GM18861 (cell line): ENCODE measurements at regions not wholly inside any gene's neighbourhood (a gene's known extent, or its start where the extent isn't known, plus 50 kb on each side); places are given as distances from the start of the nearest gene placed in this dataset.

ENCODE experiments used
- ATAC-seq: cut with Tn5 transposase; IDR thresholded peaks from one replicate; pipeline ENCODE4 v1.9.1; 2021; ENCODE audit not compliant: unreplicated experiment

- ATAC-seq: no peak
These were observed 107.1 kb upstream of the ARID2 start for GRCh38 chr12:45622210-45622937.

DNA sequence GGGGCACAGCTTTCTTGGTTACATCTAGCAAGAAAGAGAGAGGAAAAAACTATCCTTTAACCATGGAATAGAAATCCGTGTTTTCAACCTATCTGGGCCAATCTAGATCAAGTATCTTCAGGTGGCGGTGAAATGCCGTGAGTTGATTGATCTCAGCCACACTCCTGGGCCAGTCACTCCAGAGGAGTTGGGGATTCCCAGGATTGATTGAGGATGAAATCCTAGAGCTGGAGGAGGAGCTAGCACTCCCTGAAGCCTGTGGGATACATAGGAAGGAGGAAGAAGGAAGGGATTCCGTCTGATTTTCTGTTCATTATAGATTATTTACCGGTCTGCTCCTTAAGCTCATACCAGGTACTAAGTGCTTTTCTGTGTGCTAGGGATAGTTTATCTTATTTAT, 106.3 kb upstream of the ARID2 start:
- ATAC-seq: no peak

DNA sequence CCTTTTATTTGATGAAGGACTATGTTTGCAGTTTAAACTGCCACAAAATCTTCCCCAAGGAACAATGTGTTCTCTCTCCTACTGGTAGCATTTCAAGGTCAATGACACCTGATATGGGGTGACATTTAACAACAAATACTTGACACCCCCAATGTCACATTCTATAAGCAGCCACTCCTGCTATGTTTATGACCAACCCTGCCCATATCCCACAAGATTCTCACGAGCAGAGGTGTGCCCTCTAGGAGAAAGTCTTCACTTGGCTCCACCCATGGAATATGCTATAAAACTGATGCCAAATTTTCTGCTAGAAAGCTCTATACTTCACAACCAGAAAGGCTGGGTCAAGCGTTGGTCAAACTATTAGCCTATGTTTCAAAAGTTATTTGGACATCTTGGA, 105.6 kb upstream of the ARID2 start:
- ATAC-seq: no peak

DNA sequence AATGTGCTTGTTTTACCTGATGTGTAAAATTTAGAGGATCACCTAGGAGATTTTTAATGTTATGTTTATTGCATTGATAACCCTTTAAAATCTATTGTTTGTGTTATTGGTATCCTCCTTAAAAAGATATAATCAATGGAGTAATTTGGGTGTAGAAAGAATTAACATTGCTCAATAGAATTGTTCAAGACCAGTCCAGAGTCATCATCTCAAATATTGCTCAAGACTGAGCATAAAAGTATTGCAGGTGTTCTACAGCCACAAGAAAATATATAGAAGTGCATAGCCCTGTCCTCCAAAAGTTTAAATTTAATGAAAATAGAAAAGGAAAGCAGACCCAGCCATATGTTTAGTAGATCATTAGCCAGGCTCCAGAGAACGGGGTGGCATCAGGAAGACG, 102.5 kb upstream of the ARID2 start:
- no peak for ATAC-seq

DNA sequence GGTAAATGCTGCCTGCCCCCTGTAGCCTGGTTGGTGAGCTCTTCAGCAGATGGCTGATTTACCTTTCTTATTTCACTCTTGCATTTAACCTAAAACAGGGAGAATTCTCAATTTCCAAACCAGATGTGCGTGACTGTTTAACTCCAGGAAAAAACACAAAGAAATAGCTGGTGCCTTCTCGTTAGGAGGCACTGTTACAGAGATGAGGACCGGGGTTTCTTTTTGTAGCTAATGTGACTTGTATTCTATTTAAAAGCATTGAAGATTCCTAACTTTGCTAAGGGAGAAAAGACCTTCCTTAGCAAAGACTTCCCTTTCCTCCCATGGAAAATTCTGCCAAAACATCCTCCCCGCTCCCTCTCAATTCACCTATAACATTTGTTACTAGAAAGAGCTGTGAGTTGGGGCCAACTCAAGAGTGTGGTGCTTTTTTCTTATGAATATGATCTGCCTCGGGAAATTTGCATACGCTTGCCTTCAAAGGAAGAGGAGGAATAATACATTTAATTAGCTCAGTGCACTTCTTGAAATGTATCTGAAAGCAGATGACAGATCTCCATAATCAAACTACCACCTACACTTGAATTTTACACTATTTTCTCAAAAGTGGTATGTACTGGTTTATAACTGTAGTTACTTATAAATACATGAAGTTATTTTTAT, 102.0 kb upstream of the ARID2 start:
- no peak for ATAC-seq

- ATAC-seq: no peak
These were observed 100.2 kb upstream of the ARID2 start for GRCh38 chr12:45629292-45629691.

- no peak for ATAC-seq
These were observed 95.8 kb upstream of the ARID2 start for GRCh38 chr12:45633733-45634132.

DNA sequence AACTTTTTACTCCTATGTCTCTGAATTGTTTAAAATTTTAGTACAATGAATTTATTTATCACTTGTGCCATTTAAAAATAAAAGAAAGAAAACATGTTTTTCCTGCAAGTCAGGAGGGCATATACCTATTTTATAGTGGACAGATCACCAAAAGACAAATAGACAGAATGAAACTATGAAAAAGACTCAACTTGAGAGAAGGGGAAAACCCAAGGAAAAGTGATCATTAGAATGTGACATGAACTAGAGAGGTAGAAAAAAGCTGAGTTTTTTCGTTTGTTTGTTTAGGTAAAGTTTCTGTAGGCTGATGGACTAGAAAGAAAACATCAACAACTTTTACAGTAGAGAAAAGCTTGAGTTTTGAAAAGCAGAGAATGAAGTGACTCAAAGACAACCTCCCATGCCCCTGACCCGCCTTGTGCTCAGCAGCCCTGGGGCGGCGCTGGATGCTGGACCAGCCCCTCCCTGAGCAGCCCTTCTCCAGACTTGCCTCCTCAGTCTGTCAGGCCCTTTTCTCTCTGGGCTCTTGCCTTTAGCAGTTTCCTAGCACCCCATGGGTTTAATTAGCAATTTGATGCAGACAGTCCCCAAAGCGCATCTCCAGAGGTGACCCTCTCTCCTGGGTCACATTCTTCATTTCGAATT, 95.1 kb upstream of the ARID2 start:
- no peak for ATAC-seq

DNA sequence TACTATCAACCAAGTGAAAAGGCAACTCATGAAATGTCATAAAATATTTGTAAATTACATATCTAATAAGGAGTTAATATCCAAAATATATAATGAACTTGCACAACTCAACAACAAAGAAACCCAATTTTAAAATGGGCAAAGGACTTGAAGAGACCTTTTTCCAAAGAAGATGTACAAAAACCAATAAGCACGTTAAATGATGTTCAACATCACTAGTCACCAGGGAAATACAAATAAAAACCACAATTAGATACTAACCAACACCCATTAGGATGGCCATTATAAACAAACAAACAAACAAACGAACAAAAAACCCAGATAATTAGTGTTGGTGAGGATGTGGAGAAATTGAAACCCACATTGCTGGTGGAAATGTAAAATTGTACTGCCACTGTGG, 92.3 kb upstream of the ARID2 start:
- no peak for ATAC-seq

DNA sequence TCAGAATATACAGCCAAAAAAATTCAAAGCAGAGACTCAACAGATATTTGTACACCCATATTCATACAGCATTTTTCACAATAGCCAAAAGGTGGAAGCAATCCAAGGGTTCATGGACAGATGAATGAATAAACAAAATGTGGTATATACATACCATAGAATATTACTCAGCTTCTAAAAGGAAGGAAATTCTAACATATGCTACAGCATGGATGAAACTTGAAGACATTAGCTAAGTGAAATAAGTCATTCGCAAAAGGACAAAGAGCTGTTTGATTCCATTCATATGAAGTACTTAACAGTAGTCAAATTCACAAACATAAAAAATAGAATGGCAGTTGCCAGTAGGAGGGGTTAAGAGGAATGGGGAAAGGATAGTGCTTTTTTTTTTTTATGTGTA, 91.8 kb upstream of the ARID2 start:
- no peak for ATAC-seq

DNA sequence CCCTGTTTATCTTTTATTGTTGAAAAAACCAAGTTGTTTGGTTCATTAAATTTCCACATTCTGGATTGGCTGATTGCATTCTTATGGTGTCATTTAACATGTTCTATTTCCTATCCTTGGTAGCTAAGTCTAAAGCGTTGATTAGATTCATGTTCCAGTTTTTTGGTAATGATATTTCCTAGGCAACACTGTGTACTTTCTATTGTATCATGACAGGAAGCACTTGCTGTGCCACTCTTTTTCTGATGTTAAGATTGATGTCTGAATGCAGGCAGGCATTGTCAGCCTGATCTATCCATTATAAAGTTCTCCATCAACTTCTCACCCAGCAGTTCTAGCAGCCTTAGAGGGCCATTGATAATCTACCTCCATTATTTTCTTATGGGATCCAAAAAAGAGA, 91.1 kb upstream of the ARID2 start:
- no peak for ATAC-seq

GRCh38 chr12:45644541-45644940, 85.0 kb upstream of the ARID2 start:
- ATAC-seq: no peak

DNA sequence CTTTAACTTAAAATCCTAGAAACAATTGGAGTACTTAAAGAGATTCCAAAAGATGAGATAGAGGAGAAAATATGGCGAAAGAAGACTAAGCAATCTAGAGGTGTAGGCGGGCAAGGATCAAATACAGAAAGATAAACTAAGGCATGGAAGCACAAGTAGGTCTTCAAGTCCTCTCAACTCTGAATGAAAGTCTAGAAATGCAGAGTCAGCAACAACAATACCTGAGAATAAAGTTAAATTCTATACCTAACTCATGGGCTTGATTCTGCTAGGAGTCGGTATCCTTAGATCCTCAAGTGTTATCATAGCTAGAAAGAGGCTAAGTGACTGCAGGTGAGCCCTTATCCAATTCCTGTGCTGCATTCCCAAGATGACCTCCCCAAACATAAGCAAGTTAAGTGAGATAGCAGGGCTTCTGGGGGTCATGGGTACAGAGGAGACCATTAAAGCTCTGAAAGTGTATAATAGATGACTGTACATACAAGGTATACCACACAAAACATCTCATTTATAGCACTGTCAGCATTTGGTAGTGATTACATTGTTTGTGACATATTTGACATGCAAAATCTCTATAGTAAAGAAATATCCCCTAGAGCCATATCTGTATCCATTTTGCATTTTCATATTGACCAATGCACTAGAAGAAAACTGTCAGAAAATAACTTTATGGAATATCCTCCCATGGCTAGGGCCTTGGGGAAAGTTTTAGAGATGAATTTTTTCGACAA, 82.5 kb upstream of the ARID2 start:
- ATAC-seq: no peak

DNA sequence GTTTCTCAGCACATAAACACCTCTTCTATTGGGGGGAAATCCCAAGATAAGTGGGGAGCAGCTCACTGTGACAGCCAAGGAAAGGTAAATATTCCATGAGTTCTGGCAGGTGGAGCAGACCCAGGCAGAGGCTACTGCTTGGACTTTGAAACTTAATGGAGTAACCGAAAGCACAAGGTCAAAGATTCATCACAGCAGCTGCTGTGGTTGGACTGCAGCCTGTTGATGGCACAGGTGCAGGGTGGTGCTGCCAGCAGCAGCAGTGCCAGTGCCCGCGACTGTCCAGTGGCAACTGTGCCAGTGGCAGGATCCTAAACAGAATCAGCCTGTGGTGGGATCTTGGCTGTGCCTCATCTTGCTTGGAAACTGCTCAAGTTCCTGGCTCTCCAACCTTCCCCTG, 81.4 kb upstream of the ARID2 start:
- ATAC-seq: no peak

- ATAC-seq: no peak
These were observed 78.5 kb upstream of the ARID2 start for GRCh38 chr12:45651029-45651428.

DNA sequence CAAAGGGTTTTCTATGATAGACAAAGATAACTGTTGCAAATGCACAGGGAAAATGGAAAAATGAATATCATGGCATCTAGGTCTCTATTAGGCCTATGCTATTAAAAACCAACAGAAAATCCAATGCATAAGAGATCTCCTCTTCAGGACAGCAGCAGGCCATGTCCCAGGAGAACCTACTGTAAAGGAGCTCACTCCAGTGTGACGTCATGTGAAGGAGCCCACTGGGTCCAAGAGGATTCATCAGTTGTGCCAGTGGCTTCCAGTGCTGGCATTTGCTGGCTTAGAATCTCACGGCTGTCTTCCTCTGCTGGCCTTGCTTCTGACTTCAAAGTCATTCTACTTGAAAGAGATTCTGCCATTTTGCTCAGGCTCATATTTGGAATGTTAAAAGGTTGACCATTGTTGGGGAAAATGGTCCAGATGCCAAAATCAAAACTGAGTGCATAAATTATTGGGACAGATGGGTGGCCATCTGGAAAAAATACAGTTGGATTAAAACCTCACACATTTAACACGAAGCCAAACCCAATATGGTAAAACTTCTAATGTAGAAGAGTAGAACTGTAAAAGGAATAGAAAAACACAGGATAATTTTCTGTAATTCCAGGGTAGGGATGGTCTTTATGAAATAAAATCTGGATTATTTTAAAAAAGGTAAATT, 75.4 kb upstream of the ARID2 start:
- no peak for ATAC-seq

GRCh38 chr12:45655186-45655585, 74.3 kb upstream of the ARID2 start:
- peak; percentile 42 for ATAC-seq

- ATAC-seq: no peak
These were observed 73.8 kb upstream of the ARID2 start for GRCh38 chr12:45655743-45656142.

DNA sequence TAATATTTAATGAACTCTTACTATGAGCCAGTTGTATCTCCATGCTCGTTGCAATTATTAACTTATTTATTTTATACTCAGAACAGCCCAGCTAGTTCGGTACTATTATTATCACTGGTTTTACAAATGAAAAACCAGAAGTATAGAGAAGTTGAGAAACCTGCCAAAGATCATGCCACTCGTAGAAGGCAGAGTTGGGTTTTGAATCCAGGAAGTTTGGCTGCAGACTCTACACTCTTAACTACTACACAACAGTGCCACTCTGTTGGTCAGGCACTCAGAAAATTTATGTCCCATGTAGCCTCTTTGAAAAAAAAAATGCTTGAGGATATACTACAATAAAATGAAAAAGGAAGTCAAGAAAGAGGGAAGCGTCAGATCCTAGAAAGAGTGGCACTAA, 71.5 kb upstream of the ARID2 start:
- peak; percentile 56 for ATAC-seq

GRCh38 chr12:45660330-45660729, 69.2 kb upstream of the ARID2 start:
- no peak for ATAC-seq

DNA sequence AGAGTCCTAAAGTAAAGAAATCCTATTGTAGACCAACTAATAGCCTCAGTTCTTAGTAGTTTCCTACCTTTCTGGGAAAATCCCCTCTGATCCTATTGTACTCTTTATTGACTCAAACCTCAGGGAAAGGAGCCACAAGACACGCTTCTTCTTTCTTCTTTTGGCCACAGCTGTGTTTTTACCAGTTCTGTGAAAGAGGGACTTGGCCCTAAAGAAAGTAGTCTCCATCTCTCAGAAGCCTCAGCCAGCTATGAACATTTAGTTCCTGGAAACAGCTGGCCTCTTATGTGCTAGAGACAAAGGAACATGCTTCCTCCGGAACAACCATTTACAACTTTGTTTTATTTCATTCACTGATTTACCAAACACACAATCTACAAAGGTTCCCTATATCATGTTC, 66.1 kb upstream of the ARID2 start:
- no peak for ATAC-seq
